GM12878 (cell line): ENCODE measurements at regions not wholly inside any gene's neighbourhood (a gene's known extent, or its start where the extent isn't known, plus 50 kb on each side); places are given as distances from the start of the nearest gene placed in this dataset.

ENCODE experiments used
- ATAC-seq: fragments of 200-7000 bp; cut with Tn5 transposase; 3 replicates; pipeline ENCODE4 v1.9.1; 2020; ENCODE audit warnings: mild to moderate bottlenecking, moderate library complexity
- BruUV-seq: library from RNA; stranded (reverse); fragments of 400-500 nt; replicated peaks from 2 replicates; lab custom pipeline; 2021; lab: Mats Ljungman, UMichigan
- CTCF ChIA-PET: fragments of 300-600 bp; sonication (Branson Sonifier 250); formaldehyde crosslinking; extraction: SDS; loops from one replicate; lab custom pipeline; 2021; ENCODE audit warnings: inconsistent platforms; lab: Yijun Ruan, JAX
- POLR2A ChIA-PET: fragments of 350-600 bp; formaldehyde crosslinking; extraction: SDS; loops from one replicate; lab custom pipeline; 2021; ENCODE audit warnings: inconsistent platforms; lab: Charles Lee
- RAD21 ChIA-PET: fragments of 300-600 bp; sonication (Branson Sonifier 250); formaldehyde crosslinking; loops from one replicate; lab custom pipeline; 2023; ENCODE audit warnings: antibody characterized with exemption; ENCODE audit not compliant: unreplicated experiment; lab: Charles Lee
- SMC1A ChIA-PET: fragments of 300-600 bp; sonication (Branson Sonifier 250); formaldehyde crosslinking; loops from one replicate; lab custom pipeline; 2023; ENCODE audit not compliant: unreplicated experiment, uncharacterized antibody; lab: Charles Lee
- DNase-seq: peaks from one replicate; pipeline ENCODE4 v3.0.0-alpha.2; 2011; ENCODE audit warnings: low read depth, low spot score
- FAIRE-seq: peaks from 3 replicates; lab custom pipeline; 2011; peaks lifted over from hg19 to GRCh38; lab: Jason Lieb, UNC
- H2AFZ ChIP-seq: 2 replicates; pipeline ENCODE4 v1.6.0; 2011; ENCODE audit warnings: low read depth, low read length, control low read depth; ENCODE audit not compliant: control insufficient read depth
- H3K27ac ChIP-seq: 2 replicates; pipeline ENCODE4 v1.5.1; 2011; ENCODE audit warnings: control low read depth; ENCODE audit not compliant: control insufficient read depth, insufficient read depth
- H3K27me3 ChIP-seq, 2 experiments: replicated peaks in 1 of 2; 2 replicates each; pipeline versions ENCODE4 v1.6.0 to v1.6.1; 2011; ENCODE audit warnings: low read length in 1 of 2; ENCODE audit not compliant: control insufficient read depth in 2 of 2, insufficient read depth in 2 of 2
- H3K36me3 ChIP-seq, 2 experiments: 2 replicates each; pipeline ENCODE4 v1.5.1; 2011; ENCODE audit warnings: low read length in 1 of 2; ENCODE audit not compliant: control insufficient read depth in 2 of 2, insufficient read depth in 2 of 2
- H3K4me1 ChIP-seq: 2 replicates; pipeline ENCODE4 v1.6.1; 2011; ENCODE audit warnings: mild to moderate bottlenecking, low read length, moderate library complexity, mixed read lengths; ENCODE audit not compliant: control insufficient read depth, insufficient read depth
- H3K4me2 ChIP-seq: 2 replicates; pipeline ENCODE4 v1.6.0; 2011; ENCODE audit warnings: control low read depth; ENCODE audit not compliant: control insufficient read depth, insufficient read depth
- H3K4me3 ChIP-seq: fragments of 200-600 bp; sonication (generic); 2 replicates; pipeline ENCODE4 v1.5.1; 2016
- H3K79me2 ChIP-seq: 2 replicates; pipeline ENCODE4 v1.6.0; 2011; ENCODE audit warnings: low read length; ENCODE audit not compliant: control insufficient read depth, insufficient read depth
- H3K9ac ChIP-seq: 2 replicates; pipeline ENCODE4 v1.8.0; 2011; ENCODE audit warnings: low read length, control low read depth, mixed read lengths; ENCODE audit not compliant: control insufficient read depth, insufficient read depth
- H3K9me3 ChIP-seq: replicated peaks from 3 replicates; pipeline ENCODE4 v1.5.1; 2011; ENCODE audit warnings: mild to moderate bottlenecking, low read length; ENCODE audit not compliant: control insufficient read depth, insufficient read depth
- H4K20me1 ChIP-seq: 2 replicates; pipeline ENCODE4 v1.6.0; 2011; ENCODE audit not compliant: control insufficient read depth, insufficient read depth
- CBX5 ChIP-seq: sonication (generic); IDR thresholded peaks from 2 replicates; pipeline ENCODE4 v1.6.1; 2016; ENCODE audit warnings: low read depth, moderate library complexity, mild to moderate bottlenecking, inconsistent platforms
- DPF2 ChIP-seq: fragments of 450-650 bp; IDR thresholded peaks from 2 replicates; pipeline ENCODE4 v1.6.1; 2017; ENCODE audit warnings: mild to moderate bottlenecking
- GABPA ChIP-seq: IDR thresholded peaks from 2 replicates; pipeline ENCODE4 v1.6.1; 2014; ENCODE audit warnings: antibody characterized with exemption, low read depth, mild to moderate bottlenecking, inconsistent platforms
- HCFC1 ChIP-seq: fragments of 150-350 bp; IDR thresholded peaks from 2 replicates; pipeline ENCODE4 v1.6.1; 2014; ENCODE audit warnings: low read length
- MTA2 ChIP-seq: fragments of 450-650 bp; IDR thresholded peaks from 2 replicates; pipeline ENCODE4 v1.6.1; 2016; ENCODE audit warnings: low read depth, mild to moderate bottlenecking, moderate library complexity
- NR2F1 ChIP-seq: fragments of 450-650 bp; conservative IDR thresholded peaks from 2 replicates; pipeline ENCODE4 v1.6.1; 2017; ENCODE audit warnings: mild to moderate bottlenecking
- POLR2A ChIP-seq: IDR thresholded peaks from 2 replicates; pipeline ENCODE4 v1.6.1; 2011; ENCODE audit warnings: low read depth, mild to moderate bottlenecking, low read length
- RCOR1 ChIP-seq: conservative IDR thresholded peaks from 2 replicates; pipeline ENCODE4 v1.6.1; 2012; ENCODE audit warnings: low read depth, low read length, improper control_type of control experiment
- RFX5 ChIP-seq: IDR thresholded peaks from 2 replicates; pipeline ENCODE4 v1.6.1; 2011; ENCODE audit warnings: low read depth, low read length, improper control_type of control experiment
- SMAD1 ChIP-seq: fragments of 450-650 bp; IDR thresholded peaks from 2 replicates; pipeline ENCODE4 v1.6.1; 2018; ENCODE audit warnings: mild to moderate bottlenecking, low read depth; ENCODE audit not compliant: partially characterized antibody
- SREBF1 ChIP-seq: IDR thresholded peaks from 2 replicates; pipeline ENCODE4 v1.6.1; 2012; ENCODE audit warnings: mild to moderate bottlenecking, low read length
- STAT1 ChIP-seq: fragments of 450-650 bp; conservative IDR thresholded peaks from 2 replicates; pipeline ENCODE4 v1.6.1; 2014; ENCODE audit warnings: antibody characterized with exemption, mild to moderate bottlenecking
- TCF3 ChIP-seq: IDR thresholded peaks from 2 replicates; pipeline ENCODE4 v1.6.1; 2012; ENCODE audit warnings: low read depth, mild to moderate bottlenecking, low read length, borderline replicate concordance; ENCODE audit not compliant: insufficient read depth
- ZNF217 ChIP-seq: fragments of 450-650 bp; IDR thresholded peaks from 2 replicates; pipeline ENCODE4 v1.6.1; 2017; ENCODE audit warnings: antibody characterized with exemption, mild to moderate bottlenecking
- WGBS: methylation state at CpG from one replicate; pipeline ENCODE4 v1.1.6; 2016; ENCODE audit warnings: low lambda C conversion rate; ENCODE audit not compliant: insufficient replicate concordance, insufficient coverage; ENCODE audit errors: missing lambda C conversion rate; 5-methylcytosine and 5-hydroxymethylcytosine counted together
- in situ Hi-C: fragments of 300-500 bp; cut with MboI; formaldehyde crosslinking; loops from 9 replicates; pipeline ENCODE4 v1.14.3; 2018; ENCODE audit warnings: mixed read lengths
- intact Hi-C: fragments of 100-400 bp; cut with micrococcal nuclease; formaldehyde crosslinking; loops from one replicate; pipeline ENCODE4 v1.14.2; 2022; ENCODE audit not compliant: unreplicated experiment
- TF ChIP-seq, protein P1 (sequence below): IDR thresholded peaks from 2 replicates; pipeline ENCODE4 v1.6.1; 2011; ENCODE audit warnings: low read depth, mild to moderate bottlenecking, low read length, moderate library complexity, borderline replicate concordance; ENCODE audit errors: extremely low read depth
- TF ChIP-seq, protein P2 (sequence below): fragments of 450-650 bp; IDR thresholded peaks from 2 replicates; pipeline ENCODE4 v1.6.1; 2017; ENCODE audit warnings: low read depth, mild to moderate bottlenecking, moderate library complexity
- TF ChIP-seq, protein P3 (sequence below): IDR thresholded peaks from 2 replicates; pipeline ENCODE4 v1.6.1; 2011; ENCODE audit warnings: mild to moderate bottlenecking, low read depth, low read length, moderate library complexity; ENCODE audit not compliant: insufficient replicate concordance

DNA sequence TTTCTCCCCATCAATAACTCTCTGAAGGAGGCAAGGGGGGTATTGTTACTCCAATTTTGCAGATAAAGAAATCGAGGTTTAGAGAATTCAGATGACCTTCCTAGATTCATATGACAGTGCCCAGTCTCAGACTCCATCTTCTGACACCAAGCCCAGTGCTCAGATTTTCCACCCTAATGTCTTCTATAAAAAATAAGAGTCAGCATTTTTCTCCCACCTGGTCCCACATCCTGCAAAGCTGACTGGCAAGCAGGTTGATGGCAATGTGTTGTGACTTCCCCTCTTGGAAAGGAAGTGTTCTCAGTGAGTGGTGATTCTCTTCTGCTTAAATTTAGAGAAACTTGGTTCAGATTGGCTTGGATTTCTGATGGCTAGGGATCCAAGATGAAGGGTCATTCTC is 129.4 kb downstream of the SOX9 start:
- TF ChIP-seq DPF2 (no peak), CBX5 (no peak), STAT1 (no peak), RCOR1 (no peak), SREBF1 (no peak), NR2F1 (no peak), SMAD1 (no peak), MTA2 (no peak), POLR2A (no peak), RFX5 (no peak), GABPA (no peak), TCF3 (no peak), ZNF217 (no peak), HCFC1 (no peak)
- TF ChIP-seq, protein P1, sequence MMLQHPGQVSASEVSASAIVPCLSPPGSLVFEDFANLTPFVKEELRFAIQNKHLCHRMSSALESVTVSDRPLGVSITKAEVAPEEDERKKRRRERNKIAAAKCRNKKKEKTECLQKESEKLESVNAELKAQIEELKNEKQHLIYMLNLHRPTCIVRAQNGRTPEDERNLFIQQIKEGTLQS: no peak
- TF ChIP-seq, protein P2, sequence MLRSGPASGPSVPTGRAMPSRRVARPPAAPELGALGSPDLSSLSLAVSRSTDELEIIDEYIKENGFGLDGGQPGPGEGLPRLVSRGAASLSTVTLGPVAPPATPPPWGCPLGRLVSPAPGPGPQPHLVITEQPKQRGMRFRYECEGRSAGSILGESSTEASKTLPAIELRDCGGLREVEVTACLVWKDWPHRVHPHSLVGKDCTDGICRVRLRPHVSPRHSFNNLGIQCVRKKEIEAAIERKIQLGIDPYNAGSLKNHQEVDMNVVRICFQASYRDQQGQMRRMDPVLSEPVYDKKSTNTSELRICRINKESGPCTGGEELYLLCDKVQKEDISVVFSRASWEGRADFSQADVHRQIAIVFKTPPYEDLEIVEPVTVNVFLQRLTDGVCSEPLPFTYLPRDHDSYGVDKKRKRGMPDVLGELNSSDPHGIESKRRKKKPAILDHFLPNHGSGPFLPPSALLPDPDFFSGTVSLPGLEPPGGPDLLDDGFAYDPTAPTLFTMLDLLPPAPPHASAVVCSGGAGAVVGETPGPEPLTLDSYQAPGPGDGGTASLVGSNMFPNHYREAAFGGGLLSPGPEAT: no peak
- TF ChIP-seq, protein P3, sequence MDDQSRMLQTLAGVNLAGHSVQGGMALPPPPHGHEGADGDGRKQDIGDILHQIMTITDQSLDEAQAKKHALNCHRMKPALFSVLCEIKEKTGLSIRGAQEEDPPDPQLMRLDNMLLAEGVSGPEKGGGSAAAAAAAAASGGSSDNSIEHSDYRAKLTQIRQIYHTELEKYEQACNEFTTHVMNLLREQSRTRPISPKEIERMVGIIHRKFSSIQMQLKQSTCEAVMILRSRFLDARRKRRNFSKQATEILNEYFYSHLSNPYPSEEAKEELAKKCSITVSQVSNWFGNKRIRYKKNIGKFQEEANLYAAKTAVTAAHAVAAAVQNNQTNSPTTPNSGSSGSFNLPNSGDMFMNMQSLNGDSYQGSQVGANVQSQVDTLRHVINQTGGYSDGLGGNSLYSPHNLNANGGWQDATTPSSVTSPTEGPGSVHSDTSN: no peak
- TF ChIP-seq, all 136 proteins: peak for 0
- no peaks in the 10 kb centered on the region for H3K4me1 ChIP-seq
- DNase-seq: no peak
- no TSS peak for BruUV-seq
- in situ Hi-C loops (no loop called here), intact Hi-C loops (no loop called here)
- no peak overlapping the region for H2AFZ ChIP-seq
- WGBS: 37% methylated on average over 1 of the region's 1 CpG
- H3K9ac ChIP-seq: no peak overlapping the region
- no peaks in the 10 kb centered on the region; a peak in 1 of 4 replicates for H3K27me3 ChIP-seq
- no peaks in the 10 kb centered on the region for H4K20me1 ChIP-seq
- H3K4me3 ChIP-seq: no peak overlapping the region
- no peaks in the 10 kb centered on the region for H3K36me3 ChIP-seq
- ChIA-PET RAD21 (no interaction called here), SMC1A (interaction anchor here (0.7 to 1.6 kb wide), 3 partner anchors 29 to 290 kb away, joined by 3 to 5 read pairs (median 3); no protein-coding TSS in a partner anchor), CTCF (no interaction called here), POLR2A (interaction anchor here (0.6 kb wide), 1 partner anchor 992 kb away, joined by 4 read pairs; no protein-coding TSS in a partner anchor)
- no peak overlapping the region for H3K4me2 ChIP-seq
- no peak for ATAC-seq
- H3K27ac ChIP-seq: no peak overlapping the region
- no peaks in the 10 kb centered on the region for H3K9me3 ChIP-seq
- no peak for FAIRE-seq
- H3K79me2 ChIP-seq: no peaks in the 10 kb centered on the region
